H1 (cell line): ENCODE measurements at regions not wholly inside any gene's neighbourhood (a gene's known extent, or its start where the extent isn't known, plus 50 kb on each side); places are given as distances from the start of the nearest gene placed in this dataset.

Experiments used
- CTCF ChIA-PET: fragments of 300-600 bp; sonication (Branson Sonifier 250); formaldehyde crosslinking; loops from one replicate; lab custom pipeline; 2021; ENCODE audit not compliant: partially characterized antibody; lab: Charles Lee
- POLR2A ChIA-PET: fragments of 300-600 bp; sonication (Branson Sonifier 250); formaldehyde crosslinking; loops from one replicate; lab custom pipeline; 2021; ENCODE audit warnings: inconsistent platforms; ENCODE audit not compliant: partially characterized antibody; lab: Charles Lee
- DNase-seq, 2 experiments: peaks; one replicate each; pipeline versions ENCODE4 v3.0.0 to v3.0.0-alpha.2; 2010 to 2022; ENCODE audit warnings: low spot score in 2 of 2, low read depth in 1 of 2, mixed read lengths in 1 of 2
- FAIRE-seq: peaks from 2 replicates; lab custom pipeline; 2011; peaks lifted over from hg19 to GRCh38; lab: Jason Lieb, UNC
- H2AFZ ChIP-seq: 2 replicates; pipeline ENCODE4 v1.8.1; 2012; ENCODE audit warnings: low read length, inconsistent platforms
- H2AK5ac ChIP-seq: 2 replicates; pipeline ENCODE4 v1.6.1; 2013; ENCODE audit warnings: low read depth, low read length
- H2BK120ac ChIP-seq: replicated peaks from 2 replicates; pipeline ENCODE3; 2013; ENCODE audit warnings: low read depth, low read length, inconsistent platforms
- H2BK12ac ChIP-seq: 2 replicates; pipeline ENCODE4 v1.6.1; 2013; ENCODE audit warnings: low read depth, low read length
- H2BK15ac ChIP-seq: 2 replicates; pipeline ENCODE4 v1.6.1; 2013; ENCODE audit warnings: low read length
- H2BK20ac ChIP-seq: 2 replicates; pipeline ENCODE4 v1.6.1; 2013; ENCODE audit warnings: low read length
- H2BK5ac ChIP-seq: 2 replicates; pipeline ENCODE4 v1.6.1; 2013; ENCODE audit warnings: low read depth, low read length
- H3K14ac ChIP-seq: 2 replicates; pipeline ENCODE4 v1.6.1; 2013; ENCODE audit warnings: inconsistent platforms; ENCODE audit not compliant: insufficient read length
- H3K18ac ChIP-seq: 2 replicates; pipeline ENCODE4 v1.6.1; 2013; ENCODE audit warnings: low read length; ENCODE audit errors: extremely low read depth
- H3K23ac ChIP-seq: 2 replicates; pipeline ENCODE4 v1.6.1; 2013; ENCODE audit warnings: inconsistent platforms; ENCODE audit not compliant: insufficient read length
- H3K23me2 ChIP-seq: 2 replicates; pipeline ENCODE4 v1.6.1; 2013; ENCODE audit warnings: low read depth, low read length
- H3K27ac ChIP-seq: 2 replicates; pipeline ENCODE4 v1.6.1; 2011; ENCODE audit warnings: low read depth, low read length, inconsistent platforms
- H3K27me3 ChIP-seq, 4 experiments: replicated peaks in 1 of 4; 1 replicate in 1 of 4; 2 replicates in 3 of 4; pipeline versions ENCODE4 v1.6.1 to v1.8.1; 2011 to 2013; ENCODE audit warnings: low read length in 3 of 4, mild to moderate bottlenecking in 3 of 4, inconsistent platforms in 2 of 4, mixed read lengths in 2 of 4, moderate library complexity in 1 of 4; ENCODE audit not compliant: control insufficient read depth in 3 of 4, insufficient read depth in 3 of 4; ENCODE audit errors: extremely low read depth in 1 of 4
- H3K36me3 ChIP-seq, 4 experiments: 2 replicates each; pipeline versions ENCODE4 v1.6.1 to v1.8.1; 2011 to 2013; ENCODE audit warnings: mild to moderate bottlenecking in 4 of 4, low read length in 3 of 4, moderate library complexity in 2 of 4, control low read depth in 1 of 4, inconsistent platforms in 1 of 4; ENCODE audit not compliant: insufficient read depth in 4 of 4, control insufficient read depth in 2 of 4
- H3K4ac ChIP-seq: replicated peaks from 2 replicates; pipeline ENCODE3; 2013; ENCODE audit warnings: low read length, low read depth, mixed read lengths, inconsistent platforms; ENCODE audit not compliant: insufficient read length
- H3K4me1 ChIP-seq, 4 experiments: replicated peaks in 1 of 4; 1 replicate in 1 of 4; 2 replicates in 3 of 4; pipeline versions ENCODE4 v1.6.1 to v1.8.1; 2011 to 2013; ENCODE audit warnings: low read length in 3 of 4, inconsistent platforms in 2 of 4, mixed read lengths in 1 of 4; ENCODE audit not compliant: insufficient read depth in 4 of 4, control insufficient read depth in 3 of 4
- H3K4me2 ChIP-seq, 2 experiments: 2 replicates each; pipeline versions ENCODE4 v1.6.1 to v1.8.1; 2011 to 2013; ENCODE audit warnings: low read depth in 2 of 2, low read length in 2 of 2, control low read depth in 1 of 2, inconsistent platforms in 1 of 2, mild to moderate bottlenecking in 1 of 2; ENCODE audit not compliant: insufficient read depth in 1 of 2
- H3K4me3 ChIP-seq, 4 experiments: fragments of 200-600, 300-600 bp in 1 of 4; sonication (generic), shearing (Covaris generic), sonication (Bioruptor Twin) in 1 of 4; 2 replicates each; pipeline versions ENCODE4 v1.5.1 to v1.8.1; 2011 to 2016; ENCODE audit warnings: low read length in 4 of 4, low read depth in 3 of 4, control low read depth in 2 of 4, inconsistent platforms in 2 of 4, mild to moderate bottlenecking in 2 of 4, mixed read lengths in 1 of 4, moderate library complexity in 1 of 4; ENCODE audit not compliant: insufficient read depth in 2 of 4; ENCODE audit errors: extremely low read depth in 1 of 4
- H3K56ac ChIP-seq: replicated peaks from 2 replicates; pipeline ENCODE3; 2013; ENCODE audit warnings: low read depth, mild to moderate bottlenecking, mixed read lengths, low read length, inconsistent platforms; ENCODE audit not compliant: insufficient read length
- H3K79me1 ChIP-seq: 2 replicates; pipeline ENCODE4 v1.6.1; 2013; ENCODE audit warnings: low read depth, low read length, control low read depth
- H3K79me2 ChIP-seq, 2 experiments: 2 replicates each; pipeline versions ENCODE4 v1.6.1 to v1.8.1; 2012 to 2013; ENCODE audit warnings: low read length in 2 of 2, mild to moderate bottlenecking in 2 of 2, inconsistent platforms in 1 of 2; ENCODE audit not compliant: insufficient read depth in 2 of 2, control insufficient read depth in 1 of 2
- H3K9ac ChIP-seq, 4 experiments: replicated peaks in 1 of 4; 1 replicate in 1 of 4; 2 replicates in 3 of 4; pipeline versions ENCODE4 v1.6.1 to v1.8.1; 2011 to 2013; ENCODE audit warnings: low read depth in 3 of 4, low read length in 3 of 4, control low read depth in 2 of 4, mild to moderate bottlenecking in 2 of 4, moderate library complexity in 2 of 4, inconsistent platforms in 1 of 4; ENCODE audit errors: extremely low read depth in 1 of 4
- H3K9me3 ChIP-seq, 2 experiments: 2 replicates each; pipeline versions ENCODE4 v1.6.1 to v1.8.1; 2012 to 2013; ENCODE audit warnings: mild to moderate bottlenecking in 2 of 2, moderate library complexity in 2 of 2, control low read depth in 1 of 2, inconsistent platforms in 1 of 2, low read depth in 1 of 2, low read length in 1 of 2, mixed read lengths in 1 of 2; ENCODE audit not compliant: insufficient read depth in 2 of 2
- H4K20me1 ChIP-seq, 2 experiments: replicated peaks in 1 of 2; 2 replicates each; pipeline versions ENCODE3 to v1.8.1; 2011 to 2013; ENCODE audit warnings: inconsistent platforms in 2 of 2, low read length in 2 of 2, mild to moderate bottlenecking in 1 of 2; ENCODE audit not compliant: insufficient read depth in 2 of 2, control insufficient read depth in 1 of 2
- H4K5ac ChIP-seq: 2 replicates; pipeline ENCODE4 v1.6.1; 2013; ENCODE audit warnings: low read length, low read depth, mixed read lengths, inconsistent platforms; ENCODE audit not compliant: insufficient read length
- H4K8ac ChIP-seq: 2 replicates; pipeline ENCODE4 v1.8.0; 2013; ENCODE audit warnings: mild to moderate bottlenecking, moderate library complexity, low read length, inconsistent platforms; ENCODE audit not compliant: insufficient read depth; ENCODE audit errors: extremely low read depth
- H4K91ac ChIP-seq: replicated peaks from 2 replicates; pipeline ENCODE3; 2013; ENCODE audit warnings: low read length, mixed read lengths, inconsistent platforms; ENCODE audit not compliant: insufficient read length
- CEBPB ChIP-seq: IDR thresholded peaks from 2 replicates; pipeline ENCODE4 v1.6.1; 2012; ENCODE audit warnings: low read depth, low read length
- EZH2 ChIP-seq: fragments of 200-600 bp; sonication (generic); IDR thresholded peaks from 2 replicates; pipeline ENCODE4 v1.7.1; 2012; ENCODE audit warnings: low read depth, mild to moderate bottlenecking, moderate library complexity, low read length, inconsistent platforms; ENCODE audit not compliant: severe bottlenecking
- MAX ChIP-seq: IDR thresholded peaks from 2 replicates; pipeline ENCODE4 v1.6.1; 2012; ENCODE audit warnings: inconsistent platforms
- SRF ChIP-seq: IDR thresholded peaks from 2 replicates; pipeline ENCODE4 v1.6.1; 2011; ENCODE audit warnings: mild to moderate bottlenecking, low read depth, low read length, moderate library complexity
- TBP ChIP-seq: IDR thresholded peaks from 2 replicates; pipeline ENCODE4 v1.6.1; 2011; ENCODE audit warnings: low read depth, low read length, improper control_type of control experiment
- WGBS, 2 experiments: shearing (Covaris generic) in 1 of 2; methylation state at CpG; one replicate each; pipeline versions ENCODE4 v1.1.6 to v1.1.7; 2013 to 2015; ENCODE audit warnings: low lambda C conversion rate in 2 of 2, mixed read lengths in 2 of 2, inconsistent platforms in 1 of 2, low coverage in 1 of 2, missing lambda C conversion rate in 1 of 2; ENCODE audit not compliant: insufficient replicate concordance in 2 of 2, insufficient coverage in 1 of 2, insufficient read length in 1 of 2; ENCODE audit errors: extremely low coverage in 1 of 2, missing lambda C conversion rate in 1 of 2; 5-methylcytosine and 5-hydroxymethylcytosine counted together

GRCh38 chrX:40283981-40284380 lies 186.2 kb upstream of the BCOR start:
- CTCF ChIA-PET: no interaction called here
- Histone ChIP-seq H3K4me1 (peaks cover 0 to 8% (median 2%) of the 10 kb centered on the region in 4 experiments; a peak in 3 of 7 replicates), H3K27ac (no peak overlapping the region), H2AFZ (no peak overlapping the region), H3K4me2 (no peak overlapping the region), H3K9ac (no peak overlapping the region), H3K4ac (no peak overlapping the region), H2BK20ac (no peak overlapping the region), H3K23me2 (no peaks in the 10 kb centered on the region), H4K5ac (no peak overlapping the region), H4K8ac (no peak overlapping the region), H4K91ac (no peak overlapping the region), H3K36me3 (no peaks in the 10 kb centered on the region), H2BK120ac (no peak overlapping the region), H3K18ac (no peak overlapping the region), H3K9me3 (no peaks in the 10 kb centered on the region), H2BK15ac (no peak overlapping the region), H3K79me1 (no peaks in the 10 kb centered on the region), H4K20me1 (no peaks in the 10 kb centered on the region), H3K79me2 (no peaks in the 10 kb centered on the region), H3K14ac (no peak overlapping the region), H2BK12ac (no peak overlapping the region), H2BK5ac (no peak overlapping the region), H3K23ac (no peak overlapping the region), H3K56ac (no peak overlapping the region), H3K27me3 (no peaks in the 10 kb centered on the region), H2AK5ac (no peak overlapping the region)
- DNase-seq: no peak
- POLR2A ChIA-PET: no interaction called here
- TF ChIP-seq EZH2: no peak
- no peak for TF ChIP-seq MAX
- TF ChIP-seq CEBPB: no peak
- TF ChIP-seq SRF: no peak
- TF ChIP-seq TBP: no peak
- TF ChIP-seq, all 59 proteins: peak for 0
- no peak overlapping the region for H3K4me3 ChIP-seq
- 70% methylated on average over 1 of the region's 2 CpGs; no CpG with 5 or more reads in 1 of the 2 experiments for WGBS, 2 experiments
- FAIRE-seq: no peak
